Parathyroid adenoma (tissue), 2 donors: ENCODE measurements at regions not wholly inside any gene's neighbourhood (a gene's known extent, or its start where the extent isn't known, plus 50 kb on each side); places are given as distances from the start of the nearest gene placed in this dataset.
"Not testable (repeated sequence)": the region's sequence is repeated elsewhere in the genome, so short reads cannot be mapped to it uniquely, and the experiment has no call there.

Experiments used
- H2AFZ ChIP-seq: fragments of 300-600 bp; sonication (generic); one replicate; pipeline ENCODE4 v1.7.0; 2017; ENCODE audit warnings: antibody characterized with exemption, mild to moderate bottlenecking
- H3K27ac ChIP-seq: fragments of 300-600 bp; sonication (generic); one replicate; pipeline ENCODE4 v1.7.0; 2017
- H3K27me3 ChIP-seq: fragments of 300-600 bp; sonication (generic); one replicate; pipeline ENCODE4 v1.7.0; 2017; ENCODE audit warnings: low read length; ENCODE audit not compliant: control insufficient read depth, insufficient read depth
- H3K36me3 ChIP-seq: fragments of 300-600 bp; sonication (generic); one replicate; pipeline ENCODE4 v1.7.0; 2017; ENCODE audit warnings: low read length; ENCODE audit not compliant: control insufficient read depth, insufficient read depth
- H3K4me1 ChIP-seq: fragments of 300-600 bp; sonication (generic); one replicate; pipeline ENCODE4 v1.7.0; 2017; ENCODE audit warnings: control low read depth
- H3K4me2 ChIP-seq: fragments of 300-600 bp; sonication (generic); one replicate; pipeline ENCODE4 v1.7.0; 2017; ENCODE audit warnings: low read length
- H3K4me3 ChIP-seq: fragments of 300-600 bp; sonication (generic); one replicate; pipeline ENCODE4 v1.7.0; 2017; ENCODE audit warnings: low read depth, low read length
- H3K79me2 ChIP-seq: fragments of 300-600 bp; sonication (generic); one replicate; pipeline ENCODE4 v1.7.0; 2017; ENCODE audit warnings: control low read depth
- H3K9ac ChIP-seq: fragments of 300-600 bp; sonication (generic); one replicate; pipeline ENCODE4 v1.7.0; 2017; ENCODE audit warnings: mild to moderate bottlenecking
- H3K9me3 ChIP-seq: fragments of 300-600 bp; sonication (generic); one replicate; pipeline ENCODE4 v1.7.0; 2017; ENCODE audit warnings: low read length; ENCODE audit not compliant: control insufficient read depth
- TF ChIP-seq, protein P1 (sequence below): fragments of 300-600 bp; sonication (generic); IDR thresholded peaks from one replicate; pipeline ENCODE4 v1.7.0; 2017; ENCODE audit warnings: antibody characterized with exemption, mild to moderate bottlenecking
- donor health status: primary hyperparathyroidism.

DNA sequence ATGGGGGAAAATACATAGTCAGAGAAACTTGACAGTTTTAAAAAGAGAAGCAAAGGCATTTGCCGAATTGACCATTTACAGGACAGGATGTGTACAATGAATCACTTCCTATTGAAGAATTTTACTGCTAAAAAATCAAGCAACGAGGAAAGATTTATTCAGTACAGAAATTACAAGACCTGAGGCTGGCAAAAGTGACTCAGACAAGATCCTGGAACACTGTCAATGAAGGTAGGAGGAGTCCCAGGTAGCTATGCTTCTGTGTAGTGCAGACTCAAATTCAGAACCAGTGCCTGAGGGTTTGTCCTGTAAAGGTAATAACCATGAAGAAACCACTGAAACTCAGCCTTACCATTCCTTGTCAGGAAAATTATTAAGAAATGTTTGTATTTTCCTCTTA lies 120.9 kb downstream of the ZMAT3 start:
- no peaks in the 10 kb centered on the region for H3K27me3 ChIP-seq
- TF ChIP-seq, protein P1, sequence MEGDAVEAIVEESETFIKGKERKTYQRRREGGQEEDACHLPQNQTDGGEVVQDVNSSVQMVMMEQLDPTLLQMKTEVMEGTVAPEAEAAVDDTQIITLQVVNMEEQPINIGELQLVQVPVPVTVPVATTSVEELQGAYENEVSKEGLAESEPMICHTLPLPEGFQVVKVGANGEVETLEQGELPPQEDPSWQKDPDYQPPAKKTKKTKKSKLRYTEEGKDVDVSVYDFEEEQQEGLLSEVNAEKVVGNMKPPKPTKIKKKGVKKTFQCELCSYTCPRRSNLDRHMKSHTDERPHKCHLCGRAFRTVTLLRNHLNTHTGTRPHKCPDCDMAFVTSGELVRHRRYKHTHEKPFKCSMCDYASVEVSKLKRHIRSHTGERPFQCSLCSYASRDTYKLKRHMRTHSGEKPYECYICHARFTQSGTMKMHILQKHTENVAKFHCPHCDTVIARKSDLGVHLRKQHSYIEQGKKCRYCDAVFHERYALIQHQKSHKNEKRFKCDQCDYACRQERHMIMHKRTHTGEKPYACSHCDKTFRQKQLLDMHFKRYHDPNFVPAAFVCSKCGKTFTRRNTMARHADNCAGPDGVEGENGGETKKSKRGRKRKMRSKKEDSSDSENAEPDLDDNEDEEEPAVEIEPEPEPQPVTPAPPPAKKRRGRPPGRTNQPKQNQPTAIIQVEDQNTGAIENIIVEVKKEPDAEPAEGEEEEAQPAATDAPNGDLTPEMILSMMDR = no peak
- no peak overlapping the region for H3K4me2 ChIP-seq
- H3K9ac ChIP-seq = no peak overlapping the region
- H3K27ac ChIP-seq = no peak overlapping the region
- H2AFZ ChIP-seq = no peak overlapping the region
- H3K36me3 ChIP-seq = no peaks in the 10 kb centered on the region
- no peaks in the 10 kb centered on the region for H3K4me1 ChIP-seq
- H3K79me2 ChIP-seq = no peaks in the 10 kb centered on the region
- H3K4me3 ChIP-seq = no peak overlapping the region
- H3K9me3 ChIP-seq = no peaks in the 10 kb centered on the region

DNA sequence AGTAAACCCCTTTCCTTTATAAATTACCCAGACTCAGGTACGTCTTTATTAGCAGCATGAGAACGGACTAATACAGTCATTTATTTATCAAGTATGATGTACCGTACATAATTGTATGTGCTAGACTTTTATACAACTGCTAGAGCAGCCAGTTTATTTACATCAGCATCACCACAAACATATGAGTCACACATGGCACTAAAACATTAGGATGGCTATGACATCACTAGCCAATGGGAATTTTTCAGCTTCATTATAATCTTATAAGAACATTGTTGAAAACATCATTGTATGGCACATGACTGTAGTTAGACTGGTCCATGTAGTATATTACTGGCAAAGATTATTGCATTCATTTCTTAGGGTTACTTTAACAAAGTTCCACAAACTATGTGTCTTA lies 121.7 kb downstream of the ZMAT3 start:
- Histone ChIP-seq H3K9ac (no peak overlapping the region), H3K27ac (no peak overlapping the region), H3K9me3 (no peaks in the 10 kb centered on the region), H3K4me2 (no peak overlapping the region), H2AFZ (no peak overlapping the region), H3K4me3 (no peak overlapping the region), H3K27me3 (no peaks in the 10 kb centered on the region), H3K4me1 (no peaks in the 10 kb centered on the region), H3K36me3 (no peaks in the 10 kb centered on the region), H3K79me2 (no peaks in the 10 kb centered on the region)
- TF ChIP-seq, protein P1 = no peak

DNA sequence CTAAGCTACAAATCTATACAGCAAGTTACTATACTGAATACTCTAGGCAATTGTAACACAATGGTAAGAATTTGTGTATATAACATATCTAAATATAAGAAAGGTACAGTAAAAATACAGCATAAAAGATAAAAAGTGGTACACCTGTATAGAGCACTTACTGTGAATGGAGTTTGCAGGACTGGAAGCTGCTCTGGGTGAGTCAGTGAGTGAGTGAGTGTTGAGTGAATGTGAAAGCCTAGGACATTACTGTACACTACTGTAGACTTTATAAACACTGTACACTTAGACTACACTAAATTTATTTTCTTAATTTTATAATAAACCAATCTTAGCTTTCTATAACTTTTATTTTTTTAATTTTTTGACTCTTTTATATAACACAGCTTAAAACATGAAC lies 123.1 kb downstream of the ZMAT3 start:
- Histone ChIP-seq H3K79me2 (no peaks in the 10 kb centered on the region), H3K9ac (no peak overlapping the region), H2AFZ (no peak overlapping the region), H3K9me3 (no peaks in the 10 kb centered on the region), H3K4me1 (no peaks in the 10 kb centered on the region), H3K27ac (no peak overlapping the region), H3K4me2 (no peak overlapping the region), H3K4me3 (no peak overlapping the region), H3K27me3 (no peaks in the 10 kb centered on the region), H3K36me3 (no peaks in the 10 kb centered on the region)
- TF ChIP-seq, protein P1 = no peak

DNA sequence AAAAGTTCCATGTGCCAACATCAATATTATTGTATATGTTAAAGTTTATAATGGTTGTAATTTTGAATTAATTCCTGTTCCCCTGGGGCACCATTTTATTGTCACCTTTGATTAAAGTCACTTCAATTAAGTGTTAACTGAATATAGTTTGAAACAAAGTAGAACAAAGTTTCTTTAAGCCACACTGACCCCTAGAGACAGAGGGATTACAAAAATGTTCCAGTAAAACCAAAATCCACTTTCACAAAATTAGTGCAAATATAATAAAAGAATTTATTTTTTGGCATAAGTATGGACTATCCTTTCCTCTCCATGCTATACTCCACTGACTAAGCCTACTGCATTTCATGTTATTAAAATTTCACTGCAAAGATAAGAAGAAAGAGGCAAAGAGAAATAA lies 123.9 kb downstream of the ZMAT3 start:
- no peak overlapping the region for H3K9ac ChIP-seq
- no peaks in the 10 kb centered on the region for H3K36me3 ChIP-seq
- TF ChIP-seq, protein P1 = no peak
- H2AFZ ChIP-seq = no peak overlapping the region
- H3K4me3 ChIP-seq = no peak overlapping the region
- H3K27ac ChIP-seq = no peak overlapping the region
- H3K9me3 ChIP-seq = no peaks in the 10 kb centered on the region
- H3K27me3 ChIP-seq = no peaks in the 10 kb centered on the region
- H3K4me1 ChIP-seq = no peaks in the 10 kb centered on the region
- H3K79me2 ChIP-seq = no peaks in the 10 kb centered on the region
- no peak overlapping the region for H3K4me2 ChIP-seq

DNA sequence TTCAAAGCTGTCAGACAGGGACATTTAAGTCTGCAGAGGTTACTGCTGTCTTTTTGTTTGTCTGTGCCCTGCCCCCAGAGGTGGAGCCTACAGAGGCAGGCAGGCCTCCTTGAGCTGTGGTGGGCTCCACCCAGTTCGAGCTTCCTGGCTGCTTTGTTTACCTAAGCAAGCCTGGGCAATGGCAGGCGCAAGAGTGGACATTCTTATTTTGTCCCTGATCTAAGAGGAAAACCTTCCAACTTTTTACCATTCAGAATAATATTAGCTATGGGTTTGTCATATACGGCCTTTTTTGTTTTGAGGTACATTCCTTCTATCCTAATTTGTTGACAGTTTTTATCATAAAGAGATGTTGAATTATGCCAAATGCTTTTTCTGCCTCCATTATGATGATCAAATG lies 129.3 kb downstream of the ZMAT3 start:
- not testable (repeated sequence) for H3K4me2 ChIP-seq, H3K9me3 ChIP-seq, H3K36me3 ChIP-seq, H3K27me3 ChIP-seq, H3K79me2 ChIP-seq, H2AFZ ChIP-seq, H3K4me3 ChIP-seq, H3K4me1 ChIP-seq, H3K9ac ChIP-seq, H3K27ac ChIP-seq
